Germinal center (tissue), 1 donor: ENCODE measurements at regions not wholly inside any gene's neighbourhood (a gene's known extent, or its start where the extent isn't known, plus 50 kb on each side); places are given as distances from the start of the nearest gene placed in this dataset.
A peak's percentile ranks its signal among the peaks of the same experiment; 100 is the strongest.
"Not testable (repeated sequence)": the region's sequence is repeated elsewhere in the genome, so short reads cannot be mapped to it uniquely, and the experiment has no call there.

Experiments used
- DNase-seq: peaks from one replicate; pipeline ENCODE4 v3.0.0; 2012; ENCODE audit warnings: mixed read lengths, low spot score

DNA sequence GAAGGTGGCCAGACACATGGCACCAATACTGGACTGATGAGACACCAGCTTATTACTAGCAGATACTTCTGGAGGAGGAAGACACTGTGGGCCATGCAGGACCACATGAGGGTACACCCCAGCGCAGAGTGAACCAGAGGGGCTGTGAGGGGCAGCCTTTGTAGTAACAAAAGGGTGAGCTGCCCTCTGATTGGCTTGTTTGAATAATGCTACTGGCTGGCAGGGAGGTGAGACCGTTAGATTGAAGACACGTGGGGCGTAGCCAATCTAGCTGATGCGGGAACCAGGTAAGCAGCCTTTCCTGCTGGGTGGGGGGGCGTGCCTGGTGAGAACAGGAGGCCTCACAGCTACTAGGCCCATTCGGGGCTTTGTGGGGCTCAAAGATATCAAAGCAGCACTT, 102.8 kb upstream of the SEC14L1 start:
- DNase-seq: no peak

GRCh38 chr17:77038884-77039555, 101.7 kb upstream of the SEC14L1 start:
- no peak for DNase-seq

DNA sequence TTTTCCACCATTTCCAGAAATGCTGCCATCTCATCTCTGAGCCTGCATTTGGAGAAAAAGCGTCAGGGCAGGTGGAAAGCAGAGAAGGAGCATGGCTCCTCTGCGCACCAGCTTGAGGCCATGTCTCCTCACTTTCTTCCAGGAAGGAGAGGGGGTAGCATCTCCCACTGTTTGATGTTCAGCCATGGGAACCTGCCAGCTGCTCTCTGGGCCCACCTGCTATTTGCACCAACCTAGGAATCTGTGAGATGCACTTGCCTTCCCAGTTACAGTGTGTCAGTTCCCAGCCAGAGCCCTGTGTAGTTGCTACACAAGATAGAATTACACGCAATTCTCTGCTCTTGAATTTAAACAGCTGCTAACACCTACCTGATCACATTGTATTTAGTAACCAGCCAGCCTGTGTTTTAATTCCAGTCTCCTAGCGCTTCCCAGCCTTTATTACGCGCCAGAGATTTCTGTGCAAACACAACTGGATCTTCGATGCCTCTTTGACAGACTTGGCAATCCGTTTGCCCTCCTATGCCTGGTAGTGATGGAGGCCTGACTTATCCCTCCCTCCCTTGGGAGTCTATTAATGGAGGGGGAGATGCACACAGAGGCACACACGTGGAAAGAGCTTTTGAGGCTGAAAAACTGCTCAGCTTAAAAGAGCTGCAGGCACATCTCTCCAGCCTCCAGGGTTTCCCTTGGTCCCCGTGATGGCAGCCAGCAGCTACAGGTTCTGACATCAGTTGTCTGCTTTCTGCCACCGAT, 98.1 kb upstream of the SEC14L1 start:
- no peak for DNase-seq

- DNase-seq: no peak
These were observed 95.2 kb upstream of the SEC14L1 start for GRCh38 chr17:77045441-77046041.

- no peak for DNase-seq
These were observed 91.3 kb upstream of the SEC14L1 start for GRCh38 chr17:77049440-77049839.

- DNase-seq: not testable (repeated sequence)
These were observed 89.9 kb upstream of the SEC14L1 start for GRCh38 chr17:77050901-77051300.

DNA sequence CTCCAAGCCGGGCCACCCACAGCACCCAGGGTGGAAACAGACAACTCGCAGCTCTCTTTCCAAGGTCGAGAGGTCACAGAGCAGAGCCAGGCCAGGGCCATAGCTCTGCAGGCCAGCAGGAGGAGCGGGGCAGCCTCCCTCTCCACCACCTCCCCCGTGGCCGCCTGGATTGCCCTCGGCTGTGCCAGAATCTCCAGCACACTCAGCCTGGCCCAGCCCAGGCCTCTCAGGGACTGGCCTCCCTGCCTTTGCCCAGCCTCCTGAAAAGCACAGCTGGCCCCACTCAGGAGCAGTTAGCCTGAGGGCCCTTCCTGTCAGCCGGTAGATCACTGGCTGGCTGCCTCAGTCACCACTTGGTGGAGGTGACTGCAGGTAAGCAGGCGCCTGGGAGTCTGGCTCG, 85.8 kb upstream of the SEC14L1 start:
- DNase-seq: no peak

DNA sequence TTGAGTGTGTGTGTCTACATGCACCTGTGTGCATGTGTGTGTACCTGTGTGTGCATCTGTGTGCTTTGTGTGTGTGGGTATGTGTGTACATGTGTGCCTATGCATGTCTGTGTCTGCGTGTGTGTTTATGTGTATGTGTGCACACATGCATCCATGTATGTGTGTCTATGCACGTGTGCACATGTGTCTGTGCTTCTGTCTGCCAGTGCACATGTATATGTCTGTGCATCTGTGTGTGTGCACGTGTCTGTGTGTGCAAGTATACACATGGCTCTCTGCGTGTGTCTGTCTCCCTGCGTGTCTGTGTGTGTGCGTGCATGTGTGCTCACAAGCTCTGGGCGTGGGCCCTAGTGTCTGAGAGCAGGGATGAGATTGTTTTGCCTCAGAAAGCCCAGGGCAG, 85.3 kb upstream of the SEC14L1 start:
- DNase-seq: no peak

- DNase-seq: no peak
These were observed 82.8 kb upstream of the SEC14L1 start for GRCh38 chr17:77058016-77058415.

DNA sequence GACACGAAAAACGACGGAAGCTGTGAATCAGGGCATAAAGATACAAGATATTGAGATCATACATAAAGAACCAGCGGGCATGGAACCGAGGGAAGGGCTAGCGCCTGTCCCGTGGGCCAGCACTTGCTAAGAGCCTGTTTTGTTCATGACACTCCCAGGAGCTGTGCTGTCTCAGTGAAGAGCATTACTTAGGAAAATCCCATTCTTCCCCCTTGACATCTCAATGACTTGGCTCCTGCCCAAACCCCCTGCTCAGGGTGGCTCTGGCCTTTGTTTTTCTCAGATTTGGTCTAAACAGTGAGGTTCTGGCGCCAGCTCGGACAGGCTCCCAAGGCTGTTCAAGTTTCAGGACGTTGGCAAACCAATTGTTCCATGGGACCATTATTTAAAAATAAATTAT, 79.1 kb upstream of the SEC14L1 start:
- no peak for DNase-seq

- DNase-seq: no peak
These were observed 76.2 kb upstream of the SEC14L1 start for GRCh38 chr17:77064598-77064997.

DNA sequence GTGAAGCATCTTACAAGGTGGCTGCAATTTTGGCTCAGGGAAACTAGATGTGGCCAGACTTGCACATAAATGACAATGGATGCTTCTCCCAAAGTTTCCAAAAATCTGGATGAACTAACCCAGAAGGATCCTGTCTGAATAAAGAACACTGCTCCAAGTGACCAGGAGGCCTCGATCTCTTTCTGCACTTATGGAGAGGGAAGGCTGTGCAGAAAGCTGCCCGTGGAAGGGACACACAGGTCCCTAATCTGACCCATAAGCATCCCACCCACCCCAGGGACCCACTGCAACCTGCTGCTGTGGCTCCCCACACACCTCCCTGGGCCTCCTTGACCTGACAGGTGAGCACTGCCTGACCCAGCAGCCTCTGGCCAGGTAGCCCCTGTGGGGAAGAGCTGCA, 74.6 kb upstream of the SEC14L1 start:
- no peak for DNase-seq

DNA sequence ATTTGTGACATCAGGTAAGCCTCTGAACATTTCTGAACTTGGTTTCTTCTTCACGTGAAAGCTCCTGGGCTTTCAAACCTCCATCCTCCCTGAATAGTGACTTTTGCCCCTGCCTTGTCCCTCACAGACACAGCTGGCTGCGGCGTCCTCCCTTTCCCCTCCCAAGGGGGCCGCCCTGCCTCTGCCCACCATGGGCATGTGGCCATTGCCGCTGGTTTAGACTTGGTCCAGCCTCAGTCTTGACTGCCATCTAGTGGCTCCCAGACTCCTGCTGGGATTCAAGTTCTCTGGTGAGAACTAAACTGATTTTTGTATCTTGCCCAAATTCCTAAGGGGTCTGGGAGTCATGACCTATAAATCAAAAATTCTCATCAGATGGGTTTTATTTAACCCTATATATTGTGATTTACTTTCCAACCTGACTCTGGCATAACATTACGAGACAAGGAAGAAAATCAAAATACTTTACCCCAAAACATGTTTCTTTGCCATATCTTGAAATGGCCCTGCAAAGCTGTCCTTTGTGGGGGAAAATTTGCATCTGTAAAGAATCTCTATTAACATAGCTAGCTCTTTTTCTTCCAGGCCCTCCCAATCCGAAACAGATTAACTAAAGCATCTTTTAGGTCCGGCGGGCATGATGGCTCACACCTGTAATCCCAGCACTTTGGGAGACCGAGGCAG, 73.9 kb upstream of the SEC14L1 start:
- DNase-seq: peak; percentile 61

- no peak for DNase-seq
These were observed 71.9 kb upstream of the SEC14L1 start for GRCh38 chr17:77068915-77069314.

GRCh38 chr17:77070888-77071279, 69.9 kb upstream of the SEC14L1 start:
- DNase-seq: no peak

DNA sequence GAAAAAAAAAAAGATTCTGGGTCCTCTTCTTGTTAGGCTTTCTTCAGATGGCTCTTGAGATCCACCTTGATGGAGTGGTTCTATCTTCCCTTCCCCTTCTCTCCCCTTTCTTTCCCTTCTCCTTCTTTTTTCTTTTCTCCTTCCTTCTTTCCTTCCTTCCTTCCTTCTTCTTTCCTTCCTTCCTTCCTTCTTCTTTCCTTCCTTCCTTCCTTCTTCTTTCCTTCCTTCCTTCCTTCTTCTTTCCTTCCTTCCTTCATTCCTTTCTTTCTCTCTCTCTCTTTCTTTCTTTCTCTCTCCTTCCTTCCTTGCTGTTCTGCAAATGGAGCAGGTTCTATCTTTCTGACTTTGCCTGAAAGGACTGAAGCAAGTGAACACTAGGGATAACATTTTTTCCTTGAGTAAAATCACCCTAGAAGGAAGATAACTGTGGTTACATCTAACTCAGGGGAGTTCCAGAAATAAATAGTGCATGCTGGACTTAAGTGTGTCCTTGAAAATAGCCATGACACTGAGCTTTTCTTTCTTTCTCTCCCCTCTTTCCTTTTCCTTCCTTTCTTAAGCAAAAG, 68.8 kb upstream of the SEC14L1 start:
- DNase-seq: no peak

- DNase-seq: no peak
These were observed 68.1 kb upstream of the SEC14L1 start for GRCh38 chr17:77072670-77073069.

GRCh38 chr17:77074681-77075080, 66.1 kb upstream of the SEC14L1 start:
- no peak for DNase-seq

DNA sequence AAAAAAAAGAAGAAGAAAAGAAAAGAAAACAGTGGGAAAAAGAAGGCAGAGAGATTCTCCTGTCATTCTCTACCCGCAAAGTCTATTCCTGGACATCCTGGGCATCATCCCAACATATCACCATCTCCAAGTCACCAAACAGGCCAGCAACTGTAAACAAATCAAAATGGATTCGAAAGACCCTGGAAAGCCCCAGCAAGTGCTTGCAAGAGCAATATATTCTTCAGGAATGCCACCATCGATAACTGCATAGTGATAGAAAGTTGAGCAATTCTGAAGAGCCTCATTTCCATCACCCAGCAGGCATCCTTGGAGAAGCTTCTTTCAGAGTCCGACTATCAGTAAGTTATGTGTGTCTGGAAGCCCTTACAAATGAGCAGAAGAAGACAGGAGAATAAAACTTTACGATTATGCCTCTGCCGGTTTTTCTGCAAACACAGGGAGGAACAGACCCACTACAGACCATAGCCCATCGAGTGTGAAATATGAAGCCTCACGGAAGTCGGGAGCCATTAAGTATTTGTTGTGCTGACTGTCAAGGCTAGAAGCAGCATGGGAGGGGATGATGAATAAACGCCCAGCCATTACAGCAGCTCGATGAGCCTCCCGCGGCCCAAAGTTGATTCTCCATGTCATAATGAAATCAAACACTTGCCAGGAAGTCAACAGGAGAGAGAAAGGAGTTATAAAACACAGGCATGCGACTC, 64.5 kb upstream of the SEC14L1 start:
- DNase-seq: no peak

- no peak for DNase-seq
These were observed 57.2 kb upstream of the SEC14L1 start for GRCh38 chr17:77083531-77083930.

DNA sequence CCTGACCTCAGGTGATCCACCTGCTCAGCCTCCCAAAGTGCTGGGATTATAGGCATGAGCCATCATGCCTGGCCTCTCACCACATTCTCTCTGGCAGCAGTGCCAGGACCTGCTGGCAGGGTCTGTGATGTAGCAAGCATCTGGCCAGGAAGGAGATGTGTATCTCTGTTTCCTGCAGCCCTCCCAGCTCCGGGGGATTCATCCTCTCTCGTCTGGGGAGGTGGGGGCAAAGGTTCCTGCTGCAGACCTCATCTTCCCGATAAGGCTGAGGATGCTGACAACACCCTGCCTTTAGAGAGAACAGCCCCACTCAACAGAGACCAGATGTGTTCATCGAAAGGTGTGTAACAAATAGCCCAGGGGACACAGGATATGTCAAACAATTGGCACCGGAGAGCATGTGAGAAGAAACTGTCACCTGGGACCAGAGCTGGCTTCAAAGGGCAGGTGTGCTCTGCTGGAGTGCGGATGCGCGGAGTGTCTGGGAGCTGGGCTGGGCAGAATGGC, 54.8 kb upstream of the SEC14L1 start:
- no peak for DNase-seq
